ENCODE measurements at regions not wholly inside any gene's neighbourhood (a gene's known extent, or its start where the extent isn't known, plus 50 kb on each side); places are given as distances from the start of the nearest gene placed in this dataset.

DNA sequence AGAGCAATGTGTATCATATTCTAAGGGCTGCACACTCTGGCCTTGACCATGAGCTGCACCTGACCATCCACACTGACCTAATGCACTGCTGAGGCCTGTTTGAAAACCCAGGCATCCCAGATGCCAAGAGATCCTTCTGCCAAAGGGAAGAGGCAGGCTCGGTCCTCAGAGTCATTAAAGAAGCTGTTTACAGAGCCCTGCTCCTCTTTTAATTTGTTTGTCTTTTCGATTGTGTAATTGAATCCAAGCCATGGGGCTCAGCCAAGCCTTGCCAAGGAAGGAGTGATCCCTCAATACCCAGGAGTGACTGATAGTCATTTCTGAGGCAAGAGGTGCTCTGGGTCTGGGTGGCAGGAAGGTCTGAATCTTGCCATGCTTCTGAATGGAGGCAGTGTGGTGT, 94.5 kb upstream of the ISX start:
- TF ChIP-seq, protein P1, sequence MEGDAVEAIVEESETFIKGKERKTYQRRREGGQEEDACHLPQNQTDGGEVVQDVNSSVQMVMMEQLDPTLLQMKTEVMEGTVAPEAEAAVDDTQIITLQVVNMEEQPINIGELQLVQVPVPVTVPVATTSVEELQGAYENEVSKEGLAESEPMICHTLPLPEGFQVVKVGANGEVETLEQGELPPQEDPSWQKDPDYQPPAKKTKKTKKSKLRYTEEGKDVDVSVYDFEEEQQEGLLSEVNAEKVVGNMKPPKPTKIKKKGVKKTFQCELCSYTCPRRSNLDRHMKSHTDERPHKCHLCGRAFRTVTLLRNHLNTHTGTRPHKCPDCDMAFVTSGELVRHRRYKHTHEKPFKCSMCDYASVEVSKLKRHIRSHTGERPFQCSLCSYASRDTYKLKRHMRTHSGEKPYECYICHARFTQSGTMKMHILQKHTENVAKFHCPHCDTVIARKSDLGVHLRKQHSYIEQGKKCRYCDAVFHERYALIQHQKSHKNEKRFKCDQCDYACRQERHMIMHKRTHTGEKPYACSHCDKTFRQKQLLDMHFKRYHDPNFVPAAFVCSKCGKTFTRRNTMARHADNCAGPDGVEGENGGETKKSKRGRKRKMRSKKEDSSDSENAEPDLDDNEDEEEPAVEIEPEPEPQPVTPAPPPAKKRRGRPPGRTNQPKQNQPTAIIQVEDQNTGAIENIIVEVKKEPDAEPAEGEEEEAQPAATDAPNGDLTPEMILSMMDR (optimal IDR thresholded peaks at IDR 0.05 in 1 of 3, IDR thresholded peaks at IDR 0.05 in 1 of 3, conservative IDR thresholded peaks at IDR 0.05 in 1 of 3; ENCODE audit: extremely low read depth in 1 of 3, insufficient read depth in 2 of 3, low read length in 3 of 3), result no peak
- TF ChIP-seq EZH2 (IDR thresholded peaks at IDR 0.05; ENCODE audit: low read length), result no peak

Measured in keratinocyte (primary cell).